ENCODE measurements at regions not wholly inside any gene's neighbourhood (a gene's known extent, or its start where the extent isn't known, plus 50 kb on each side); places are given as distances from the start of the nearest gene placed in this dataset.

GRCh38 chr2:208819190-208819589, 412.6 kb downstream of the PTH2R start:
- DNase-seq, result no peak
- Mint-ChIP-seq H3K4me3 (ENCODE audit: unreplicated experiment) (no peak overlapping the region), H3K27ac (ENCODE audit: unreplicated experiment) (no peak overlapping the region), H3K4me1 (ENCODE audit: low read depth, unreplicated experiment) (peaks cover 4% of the 10 kb centered on the region), H3K9me3 (ENCODE audit: unreplicated experiment) (no peaks in the 10 kb centered on the region), H3K36me3 (ENCODE audit: unreplicated experiment) (no peaks in the 10 kb centered on the region), H3K27me3 (ENCODE audit: unreplicated experiment) (no peaks in the 10 kb centered on the region)
- TF ChIP-seq CTCF (IDR thresholded peaks at IDR 0.05; ENCODE audit: partially characterized antibody, unreplicated experiment), result no peak

GRCh38 chr2:208820014-208820688, 413.6 kb downstream of the PTH2R start:
- peaks cover 4% of the 10 kb centered on the region for H3K4me1 Mint-ChIP-seq (ENCODE audit: low read depth, unreplicated experiment)
- H3K27me3 Mint-ChIP-seq (ENCODE audit: unreplicated experiment), result no peaks in the 10 kb centered on the region
- no peak for TF ChIP-seq CTCF (IDR thresholded peaks at IDR 0.05; ENCODE audit: partially characterized antibody, unreplicated experiment)
- H3K36me3 Mint-ChIP-seq (ENCODE audit: unreplicated experiment), result no peaks in the 10 kb centered on the region
- no peak overlapping the region for H3K27ac Mint-ChIP-seq (ENCODE audit: unreplicated experiment)
- H3K9me3 Mint-ChIP-seq (ENCODE audit: unreplicated experiment), result no peaks in the 10 kb centered on the region
- no peak for DNase-seq
- no peak overlapping the region for H3K4me3 Mint-ChIP-seq (ENCODE audit: unreplicated experiment)

- TF ChIP-seq CTCF (IDR thresholded peaks at IDR 0.05; ENCODE audit: partially characterized antibody, unreplicated experiment), result no peak
- no peaks in the 10 kb centered on the region for H3K9me3 Mint-ChIP-seq (ENCODE audit: unreplicated experiment)
- no peaks in the 10 kb centered on the region for H3K27me3 Mint-ChIP-seq (ENCODE audit: unreplicated experiment)
- no peak for DNase-seq
- H3K27ac Mint-ChIP-seq (ENCODE audit: unreplicated experiment), result no peak overlapping the region
- no peak overlapping the region for H3K4me3 Mint-ChIP-seq (ENCODE audit: unreplicated experiment)
- peaks cover 11% of the 10 kb centered on the region for H3K36me3 Mint-ChIP-seq (ENCODE audit: unreplicated experiment)
- H3K4me1 Mint-ChIP-seq (ENCODE audit: low read depth, unreplicated experiment), result no peaks in the 10 kb centered on the region
Observed at GRCh38 chr2:208827109-208827508, 420.5 kb downstream of the PTH2R start.

- Mint-ChIP-seq H3K4me1 (ENCODE audit: low read depth, unreplicated experiment) (no peaks in the 10 kb centered on the region), H3K27me3 (ENCODE audit: unreplicated experiment) (no peaks in the 10 kb centered on the region), H3K9me3 (ENCODE audit: unreplicated experiment) (no peaks in the 10 kb centered on the region), H3K27ac (ENCODE audit: unreplicated experiment) (no peak overlapping the region), H3K4me3 (ENCODE audit: unreplicated experiment) (no peak overlapping the region), H3K36me3 (ENCODE audit: unreplicated experiment) (peaks cover 11% of the 10 kb centered on the region)
- no peak for DNase-seq
- TF ChIP-seq CTCF (IDR thresholded peaks at IDR 0.05; ENCODE audit: partially characterized antibody, unreplicated experiment), result no peak
Observed at GRCh38 chr2:208827549-208828221, 421.1 kb downstream of the PTH2R start.

GRCh38 chr2:208830203-208830602, 423.6 kb downstream of the PTH2R start:
- H3K4me1 Mint-ChIP-seq (ENCODE audit: low read depth, unreplicated experiment), result no peaks in the 10 kb centered on the region
- DNase-seq, result no peak
- H3K36me3 Mint-ChIP-seq (ENCODE audit: unreplicated experiment), result peaks cover 11% of the 10 kb centered on the region
- H3K4me3 Mint-ChIP-seq (ENCODE audit: unreplicated experiment), result no peak overlapping the region
- no peak overlapping the region for H3K27ac Mint-ChIP-seq (ENCODE audit: unreplicated experiment)
- peaks cover 3% of the 10 kb centered on the region for H3K27me3 Mint-ChIP-seq (ENCODE audit: unreplicated experiment)
- peaks cover 5% of the 10 kb centered on the region for H3K9me3 Mint-ChIP-seq (ENCODE audit: unreplicated experiment)
- no peak for TF ChIP-seq CTCF (IDR thresholded peaks at IDR 0.05; ENCODE audit: partially characterized antibody, unreplicated experiment)
